ENCODE measurements at regions not wholly inside any gene's neighbourhood (a gene's known extent, or its start where the extent isn't known, plus 50 kb on each side); places are given as distances from the start of the nearest gene placed in this dataset.
A peak's percentile ranks its signal among the peaks of the same experiment; 100 is the strongest.
"Not testable (repeated sequence)": the region's sequence is repeated elsewhere in the genome, so short reads cannot be mapped to it uniquely, and the experiment has no call there.

DNA sequence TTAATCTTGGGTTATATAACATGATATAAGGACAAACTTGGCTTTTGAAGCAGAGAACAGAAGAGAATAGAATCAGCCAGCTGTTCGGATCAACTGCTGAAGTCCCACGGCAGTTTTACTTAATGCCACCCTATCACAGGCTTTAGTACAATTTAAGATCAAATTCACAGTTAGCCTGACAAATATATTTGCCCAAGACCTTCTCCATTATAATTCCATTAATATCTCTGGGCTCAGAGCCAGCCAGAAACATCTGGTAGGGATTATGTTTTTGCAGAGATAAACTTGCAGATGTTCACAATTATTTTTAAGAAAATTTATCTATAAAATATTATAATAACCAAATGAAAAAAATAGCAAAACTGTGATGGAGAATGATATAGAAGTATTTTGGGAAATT lies 381.4 kb downstream of the RAD51AP2 start:
- DNase-seq, result no peak

DNA sequence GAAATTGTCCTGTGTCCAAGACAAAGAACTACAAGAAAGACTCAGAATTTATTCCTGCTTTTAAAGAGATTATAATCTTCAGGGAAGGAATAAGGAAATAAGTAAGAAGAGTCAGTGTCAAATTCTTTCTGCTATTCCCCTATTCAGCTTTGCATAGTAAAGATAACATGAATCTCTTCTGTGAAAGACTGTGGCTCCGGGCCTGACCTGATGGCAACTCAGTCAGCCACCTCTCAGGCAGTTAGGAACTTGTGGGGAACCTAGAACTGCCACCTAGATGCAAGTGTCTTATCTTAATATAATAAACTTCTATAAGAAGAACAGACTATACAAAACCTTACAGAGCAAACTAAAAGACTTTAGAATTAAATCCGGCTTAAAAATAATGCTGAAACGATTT lies 382.0 kb downstream of the RAD51AP2 start:
- DNase-seq, result no peak

- no peak for DNase-seq
These were observed 382.6 kb downstream of the RAD51AP2 start for GRCh38 chr2:17135619-17136018.

DNA sequence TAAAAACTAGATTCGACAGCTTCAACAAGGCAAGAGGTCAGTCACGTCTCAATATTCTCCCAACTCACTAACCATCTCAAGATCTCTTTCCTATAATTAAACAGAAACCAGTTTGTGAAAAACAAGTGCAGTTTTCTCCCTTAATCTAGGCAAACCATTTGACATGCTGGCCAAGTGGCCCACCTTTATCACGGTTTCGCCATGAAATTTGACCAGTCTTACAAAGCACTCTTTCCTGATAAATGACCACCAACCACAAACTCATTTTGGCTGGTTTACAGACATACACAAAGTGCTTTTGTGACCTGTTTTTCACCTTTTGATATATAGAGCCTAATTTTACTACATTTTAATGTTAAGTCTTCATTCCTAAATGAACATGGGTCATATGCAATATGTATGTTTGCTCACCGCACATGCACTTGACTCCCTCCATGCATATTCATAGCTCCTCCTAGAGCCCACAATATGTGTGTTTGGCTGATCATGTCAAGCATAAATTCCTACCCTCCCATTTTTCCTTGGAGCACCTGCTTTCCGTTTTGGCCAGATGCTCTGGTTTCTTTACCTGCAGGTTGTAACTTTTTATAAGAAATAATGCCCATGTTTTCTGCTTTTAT lies 385.1 kb downstream of the RAD51AP2 start:
- no peak for DNase-seq

GRCh38 chr2:17130627-17131026 lies 387.6 kb downstream of the RAD51AP2 start:
- not testable (repeated sequence) for DNase-seq

DNA sequence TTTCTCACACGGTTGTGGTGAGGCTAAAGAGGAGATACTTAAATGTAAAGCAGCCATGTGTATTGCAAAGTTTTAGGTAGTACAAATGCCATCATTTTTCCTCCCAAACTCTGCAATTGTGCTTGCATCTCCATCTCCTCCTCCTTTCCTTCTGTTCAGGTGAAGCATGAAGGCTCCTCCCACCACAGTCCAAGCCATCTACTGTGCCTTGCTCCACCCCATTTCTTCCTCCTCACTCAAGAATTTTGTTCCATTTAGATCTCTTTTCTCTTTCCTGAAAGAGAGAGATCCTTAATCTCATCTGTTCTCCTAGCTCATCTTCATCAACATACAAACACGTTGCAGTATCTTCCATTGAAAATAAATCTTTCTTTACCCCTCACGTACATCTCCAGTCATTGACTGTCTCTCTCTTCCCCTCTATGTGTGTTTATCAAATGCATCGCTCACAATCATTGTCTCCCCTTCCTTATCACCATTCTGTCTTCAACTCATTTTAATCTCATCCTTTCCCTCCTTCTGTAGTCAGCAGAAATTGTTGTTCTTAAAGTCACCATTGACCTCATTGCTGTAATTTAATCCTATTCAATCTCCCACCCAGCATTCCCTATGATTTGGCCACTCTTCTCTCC lies 392.1 kb downstream of the RAD51AP2 start:
- no peak for DNase-seq

DNA sequence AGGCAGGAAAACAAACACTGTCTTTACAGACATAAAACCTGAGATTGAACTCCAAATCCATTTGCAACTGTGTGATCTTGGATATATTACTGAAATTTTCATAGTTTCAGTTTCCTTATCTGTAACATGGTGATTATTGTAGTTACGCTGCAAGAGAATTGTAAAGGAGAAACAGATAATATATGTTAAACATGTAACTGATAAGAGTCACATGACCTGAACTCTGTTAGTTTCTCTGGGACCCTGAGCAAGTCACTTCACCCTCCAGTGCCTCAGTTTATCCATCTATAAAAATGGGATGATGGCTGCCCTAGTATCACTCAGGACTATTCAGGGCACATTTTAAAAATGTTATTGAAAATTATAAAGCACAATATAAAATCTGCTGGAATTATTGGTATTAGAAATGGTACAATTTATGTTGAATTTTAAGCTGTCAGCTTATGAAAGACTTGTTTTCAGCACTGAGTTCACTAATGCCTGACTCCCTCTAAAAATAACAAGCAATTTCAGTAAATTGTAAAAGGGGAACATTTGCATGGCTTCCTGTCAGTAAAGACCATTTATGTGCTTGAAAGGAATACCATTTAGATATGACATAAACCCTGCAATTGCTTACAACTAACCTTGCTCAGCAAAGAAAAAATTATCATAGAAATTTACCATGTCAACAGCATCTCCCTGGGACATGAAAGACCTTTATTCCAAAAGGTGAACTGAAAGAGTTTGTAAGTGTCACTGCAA lies 393.5 kb downstream of the RAD51AP2 start:
- DNase-seq, result no peak

GRCh38 chr2:17122887-17123501 lies 395.2 kb downstream of the RAD51AP2 start:
- DNase-seq, result no peak

DNA sequence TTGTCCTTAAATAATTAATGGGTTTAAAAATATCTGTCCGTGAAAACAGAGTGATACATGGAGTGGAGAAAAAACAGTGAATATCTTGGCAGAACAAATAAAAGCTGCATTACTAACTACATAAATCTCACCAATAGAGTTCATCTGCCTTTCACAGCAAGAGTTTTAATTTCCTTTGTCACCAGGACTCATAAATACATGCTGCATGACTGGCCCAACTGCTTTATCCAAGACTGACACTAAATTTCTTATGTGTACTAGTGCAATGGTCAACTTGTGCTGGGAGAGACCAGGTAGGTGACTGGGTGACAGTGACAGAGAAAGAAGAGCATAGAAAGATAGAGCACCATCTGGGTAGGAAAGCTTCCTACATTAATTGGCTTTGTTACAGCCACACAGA lies 402.8 kb downstream of the RAD51AP2 start:
- DNase-seq, result no peak

GRCh38 chr2:17115042-17115441 lies 403.2 kb downstream of the RAD51AP2 start:
- DNase-seq, result no peak

GRCh38 chr2:17107871-17108270 lies 410.4 kb downstream of the RAD51AP2 start:
- no peak for DNase-seq

- no peak for DNase-seq
These were observed 411.1 kb downstream of the RAD51AP2 start for GRCh38 chr2:17107151-17107550.

DNA sequence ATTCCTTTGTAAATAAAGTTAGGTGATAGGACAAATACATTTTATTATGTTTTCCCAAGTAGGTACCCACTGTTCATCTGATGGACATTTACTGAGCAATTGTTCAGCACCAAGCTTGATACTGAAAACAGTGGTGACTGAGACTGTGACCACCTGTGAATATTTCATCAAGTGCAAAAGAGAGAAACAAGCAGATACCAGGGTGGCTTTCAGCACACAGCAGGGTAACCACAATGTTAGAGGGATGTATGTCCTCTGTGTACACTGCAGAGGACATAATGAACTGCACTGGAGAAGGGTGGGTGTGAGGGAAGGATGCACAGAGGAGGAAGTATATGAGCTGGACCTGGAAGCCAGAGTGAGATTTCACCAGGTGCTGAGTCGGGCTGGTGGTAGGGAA lies 411.8 kb downstream of the RAD51AP2 start:
- DNase-seq, result no peak

DNA sequence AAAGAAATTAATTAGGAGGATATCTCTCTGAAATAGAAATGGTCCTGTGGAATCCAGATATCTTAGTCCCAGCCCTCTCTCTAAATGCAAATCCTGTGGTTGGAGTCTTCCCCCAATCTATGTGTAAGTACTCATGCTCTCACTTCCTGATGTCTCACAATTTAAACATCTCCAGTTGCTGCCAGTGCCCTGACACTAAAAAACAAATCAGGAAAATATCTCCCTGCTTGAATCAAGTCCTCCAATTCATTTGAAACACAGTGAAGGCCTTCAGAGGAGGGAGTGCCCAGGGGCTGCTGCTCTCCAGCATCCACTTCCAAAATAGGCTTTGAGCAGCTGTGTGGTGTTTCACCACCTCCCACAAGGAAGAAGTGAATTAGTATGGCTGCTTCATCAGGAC lies 413.8 kb downstream of the RAD51AP2 start:
- DNase-seq, result peak in 1 of 51 donors; percentile 7

DNA sequence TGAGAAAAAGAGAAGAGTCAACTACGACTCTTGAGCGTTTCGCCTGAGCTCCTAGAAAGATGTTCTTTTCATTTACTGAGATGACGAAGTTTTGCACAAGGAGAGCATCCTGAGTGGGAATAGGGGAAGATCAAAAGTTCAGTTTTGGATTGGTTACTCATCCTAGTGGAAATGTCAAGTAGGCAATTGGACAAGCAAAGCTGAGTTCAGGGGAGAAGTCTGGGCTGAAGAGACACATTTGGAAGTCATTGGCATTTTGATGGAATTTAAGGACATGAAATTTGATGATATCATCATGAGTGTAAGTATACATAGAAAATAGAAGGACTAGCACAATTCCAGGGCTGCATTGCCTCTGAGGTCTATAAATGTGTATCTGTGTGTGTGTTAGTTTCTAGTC lies 416.6 kb downstream of the RAD51AP2 start:
- DNase-seq, result no peak

GRCh38 chr2:17101091-17101490 lies 417.1 kb downstream of the RAD51AP2 start:
- DNase-seq, result no peak

DNA sequence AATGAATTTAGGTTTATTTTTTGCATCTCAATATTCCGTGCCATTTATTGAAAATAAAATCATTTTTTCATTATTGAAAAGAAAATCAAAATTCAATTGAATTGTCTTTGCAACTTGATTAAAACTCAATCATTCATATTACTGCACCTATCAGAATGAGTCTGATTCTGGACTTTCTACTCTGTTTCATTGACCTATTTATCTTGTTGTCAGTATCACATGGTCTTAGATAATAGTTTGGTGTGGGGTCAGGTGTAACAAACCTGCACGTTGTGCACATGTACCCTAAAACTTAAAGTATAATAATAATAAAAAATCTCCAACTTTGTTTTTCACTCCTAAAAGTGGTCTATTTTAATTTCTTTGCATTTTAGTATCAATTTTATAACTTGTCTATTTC lies 422.9 kb downstream of the RAD51AP2 start:
- DNase-seq, result no peak

DNA sequence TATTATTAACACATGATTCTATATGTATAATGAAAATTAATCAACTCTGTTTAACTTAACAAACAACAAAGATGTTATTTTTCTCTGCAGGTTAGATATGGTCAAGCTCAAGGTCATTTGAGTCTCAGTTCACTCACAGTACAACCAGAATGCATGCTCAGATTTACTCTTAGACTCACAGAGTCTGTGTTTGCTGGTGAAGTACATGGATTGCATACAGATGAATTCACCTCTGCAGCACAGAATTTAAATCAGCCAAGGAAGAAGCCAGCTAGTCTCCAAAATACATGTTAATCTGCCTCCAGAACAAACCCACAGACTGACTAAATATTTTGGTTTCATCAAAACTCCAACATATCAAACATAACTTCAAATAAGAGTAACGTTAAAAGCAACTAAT lies 424.5 kb downstream of the RAD51AP2 start:
- peak in 1 of 51 donors; percentile 13 for DNase-seq

GRCh38 chr2:17086990-17087389 lies 421.4 kb upstream of the CYRIA start:
- DNase-seq, result no peak

GRCh38 chr2:17085546-17086202 lies 420.0 kb upstream of the CYRIA start:
- DNase-seq, result no peak

- DNase-seq, result no peak
These were observed 419.2 kb upstream of the CYRIA start for GRCh38 chr2:17084877-17085276.

DNA sequence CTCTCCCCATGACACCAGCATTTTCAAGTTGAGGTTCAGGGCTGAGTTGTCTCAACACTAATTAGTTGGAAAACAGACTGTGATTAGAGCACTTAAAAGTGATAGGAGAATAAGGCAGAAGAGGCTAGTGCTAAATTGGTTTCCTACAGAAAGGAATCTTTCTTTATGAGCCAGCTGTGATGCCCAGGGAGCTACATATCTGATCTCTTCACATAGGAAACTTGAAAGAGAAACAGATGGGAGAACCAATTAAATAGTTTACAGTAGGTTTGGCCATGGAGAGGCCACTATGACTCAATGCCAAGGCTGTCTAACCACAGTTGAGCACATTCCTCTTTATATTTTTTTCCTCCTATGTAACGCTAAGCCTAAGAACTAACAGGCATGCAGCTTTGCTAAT lies 418.3 kb upstream of the CYRIA start:
- DNase-seq, result no peak
